A549 (cell line): ENCODE measurements at regions not wholly inside any gene's neighbourhood (a gene's known extent, or its start where the extent isn't known, plus 50 kb on each side); places are given as distances from the start of the nearest gene placed in this dataset.

Source experiments
- NR3C1 ChIP-seq: fragments of >200 bp; sonication (Bioruptor Twin); formaldehyde crosslinking; IDR thresholded peaks from 3 replicates; pipeline ENCODE4 v1.6.1; 2017
- RFX5 ChIP-seq: fragments of 450-650 bp; IDR thresholded peaks from 2 replicates; pipeline ENCODE4 v1.7.1; 2014; ENCODE audit warnings: antibody characterized with exemption, mild to moderate bottlenecking, moderate library complexity
- TF ChIP-seq, protein P1 (sequence below): fragments of >200 bp; sonication (Bioruptor Twin); formaldehyde crosslinking; IDR thresholded peaks from 3 replicates; pipeline ENCODE4 v1.5.1; 2016

DNA sequence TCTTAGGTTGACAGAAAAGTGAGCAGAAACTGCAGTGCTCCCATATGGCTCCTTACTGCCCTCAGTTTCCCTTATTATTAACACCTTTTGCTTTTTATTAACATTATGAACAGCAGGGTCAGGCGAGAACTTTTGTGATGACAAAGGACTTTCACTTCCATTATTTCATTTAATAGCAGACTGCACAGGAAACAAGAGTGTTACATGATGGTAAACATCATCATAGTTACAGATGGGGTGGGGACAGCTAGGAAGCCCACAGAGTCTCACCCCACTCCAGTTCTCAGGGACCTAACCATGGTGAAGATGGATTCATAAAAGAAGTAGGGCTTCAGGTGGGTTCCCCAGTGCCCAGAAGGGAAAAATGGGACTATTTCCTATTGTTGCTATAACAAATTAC, 110.1 kb upstream of the PELI2 start:
- TF ChIP-seq, protein P1, sequence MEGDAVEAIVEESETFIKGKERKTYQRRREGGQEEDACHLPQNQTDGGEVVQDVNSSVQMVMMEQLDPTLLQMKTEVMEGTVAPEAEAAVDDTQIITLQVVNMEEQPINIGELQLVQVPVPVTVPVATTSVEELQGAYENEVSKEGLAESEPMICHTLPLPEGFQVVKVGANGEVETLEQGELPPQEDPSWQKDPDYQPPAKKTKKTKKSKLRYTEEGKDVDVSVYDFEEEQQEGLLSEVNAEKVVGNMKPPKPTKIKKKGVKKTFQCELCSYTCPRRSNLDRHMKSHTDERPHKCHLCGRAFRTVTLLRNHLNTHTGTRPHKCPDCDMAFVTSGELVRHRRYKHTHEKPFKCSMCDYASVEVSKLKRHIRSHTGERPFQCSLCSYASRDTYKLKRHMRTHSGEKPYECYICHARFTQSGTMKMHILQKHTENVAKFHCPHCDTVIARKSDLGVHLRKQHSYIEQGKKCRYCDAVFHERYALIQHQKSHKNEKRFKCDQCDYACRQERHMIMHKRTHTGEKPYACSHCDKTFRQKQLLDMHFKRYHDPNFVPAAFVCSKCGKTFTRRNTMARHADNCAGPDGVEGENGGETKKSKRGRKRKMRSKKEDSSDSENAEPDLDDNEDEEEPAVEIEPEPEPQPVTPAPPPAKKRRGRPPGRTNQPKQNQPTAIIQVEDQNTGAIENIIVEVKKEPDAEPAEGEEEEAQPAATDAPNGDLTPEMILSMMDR: no peak
- TF ChIP-seq NR3C1: no peak
- no peak for TF ChIP-seq RFX5
